ENCODE measurements at regions not wholly inside any gene's neighbourhood (a gene's known extent, or its start where the extent isn't known, plus 50 kb on each side); places are given as distances from the start of the nearest gene placed in this dataset.
A peak's percentile ranks its signal among the peaks of the same experiment; 100 is the strongest.
"Not testable (repeated sequence)": the region's sequence is repeated elsewhere in the genome, so short reads cannot be mapped to it uniquely, and the experiment has no call there.

DNA sequence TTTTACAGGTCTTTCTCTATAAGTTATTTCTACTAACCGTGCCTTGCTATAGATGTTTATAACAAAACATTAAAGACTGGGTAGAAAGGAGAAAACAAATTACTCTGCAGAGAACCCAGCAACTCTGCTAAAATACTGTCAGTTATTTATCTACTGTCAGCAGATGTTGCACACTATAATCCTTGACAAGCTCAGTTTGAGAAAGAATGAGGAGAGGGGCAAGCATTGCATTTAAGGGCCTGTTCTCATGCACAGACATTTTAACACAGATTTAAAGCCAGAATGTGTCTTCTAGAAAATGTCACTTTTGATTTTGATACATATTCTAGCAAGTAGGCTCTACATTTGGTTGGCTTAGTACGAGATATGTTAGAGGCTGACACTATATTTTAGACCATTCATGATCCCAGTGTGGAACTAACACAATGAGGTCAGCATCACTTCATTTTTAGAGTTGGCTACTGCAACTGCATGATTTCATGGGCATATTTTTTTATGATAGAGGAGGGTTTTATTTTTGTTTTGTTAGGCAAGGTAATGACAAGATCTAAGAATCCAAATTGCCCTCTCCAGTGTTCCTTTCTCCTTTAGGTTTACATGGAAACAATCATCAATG is 516.4 kb downstream of the ZEB2 start:
- DNase-seq = no peak

DNA sequence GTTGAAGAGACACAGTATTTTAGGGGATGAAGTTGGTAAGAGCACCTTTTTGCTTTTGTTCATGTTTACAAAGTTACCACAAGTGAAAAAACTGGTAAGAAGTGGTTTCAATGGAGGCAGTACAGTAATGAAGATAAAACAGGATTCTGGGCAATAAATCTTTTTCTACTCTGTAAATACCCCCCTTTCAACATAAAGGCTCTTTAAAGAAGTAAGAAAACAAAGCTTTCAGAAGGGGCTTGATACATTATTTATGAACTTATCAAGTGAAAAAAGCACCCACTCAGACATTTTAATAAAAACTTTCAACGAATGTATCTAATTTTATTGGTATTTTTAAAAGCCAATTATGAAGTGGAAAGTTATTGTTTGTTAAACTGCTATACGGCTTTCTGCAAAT is 522.9 kb downstream of the ZEB2 start:
- DNase-seq = no peak

DNA sequence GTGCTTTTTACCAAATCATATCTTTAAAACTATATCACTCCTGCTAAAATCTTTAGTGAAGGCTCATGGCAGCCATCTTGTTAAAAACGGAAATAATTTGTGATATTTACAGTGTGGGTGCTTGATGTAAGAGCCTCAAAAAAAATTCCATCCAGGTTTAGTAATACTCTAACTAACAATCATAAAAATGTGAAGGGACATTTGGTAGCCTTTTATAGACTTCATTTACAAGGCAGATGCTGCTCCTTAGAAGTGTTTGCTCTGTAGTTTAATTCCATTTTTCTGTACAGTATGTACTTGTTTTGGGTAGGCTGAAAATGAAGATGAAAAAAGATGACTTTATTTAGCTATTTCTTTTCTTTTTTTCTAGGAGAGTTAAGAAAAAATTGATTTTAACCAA is 525.0 kb downstream of the ZEB2 start:
- DNase-seq = no peak

DNA sequence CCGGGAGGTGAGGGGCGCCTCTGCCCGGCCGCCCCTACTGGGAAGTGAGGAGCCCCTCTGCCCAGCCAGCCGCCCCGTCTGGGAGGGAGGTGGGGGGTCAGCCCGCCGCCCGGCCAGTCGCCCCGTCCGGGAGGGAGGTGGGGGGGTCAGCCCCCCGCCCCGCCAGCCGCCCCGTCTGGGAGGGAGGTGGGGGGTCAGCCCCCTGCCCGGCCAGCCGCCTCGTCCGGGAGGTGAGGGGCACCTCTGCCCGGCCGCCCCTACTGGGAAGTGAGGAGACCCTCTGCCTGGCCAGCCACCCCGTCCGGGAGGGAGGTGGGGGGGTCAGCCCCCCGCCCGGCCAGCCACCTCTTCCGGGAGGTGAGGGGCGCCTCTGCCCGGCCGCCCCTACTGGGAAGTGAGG is 528.3 kb downstream of the ZEB2 start:
- not testable (repeated sequence) for DNase-seq

DNA sequence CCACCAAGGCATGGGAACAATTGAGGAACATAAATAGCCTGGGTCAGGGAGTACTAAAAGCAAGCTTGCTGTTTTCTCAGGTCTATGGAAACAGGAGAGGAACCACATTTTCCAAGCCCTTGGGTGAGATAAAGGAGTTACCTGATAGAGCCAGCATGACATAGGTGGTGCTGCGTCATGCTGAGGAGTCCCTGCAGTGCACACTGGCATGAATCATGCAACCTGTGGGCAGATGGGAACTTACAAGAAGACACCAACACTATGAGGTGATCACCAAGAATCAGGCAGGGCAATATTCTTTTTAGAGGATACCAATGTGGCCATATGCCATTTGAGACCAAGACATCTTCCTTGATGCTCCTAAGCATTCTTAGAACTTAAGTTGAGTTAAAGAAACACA is 531.8 kb downstream of the ZEB2 start:
- DNase-seq = no peak

GRCh38 chr2:143981428-143981827 is 538.5 kb downstream of the ZEB2 start:
- DNase-seq = no peak

GRCh38 chr2:143977356-143977755 is 542.6 kb downstream of the ZEB2 start:
- DNase-seq = no peak

- DNase-seq = no peak
Observed at GRCh38 chr2:143975216-143975615, 544.7 kb downstream of the ZEB2 start.

DNA sequence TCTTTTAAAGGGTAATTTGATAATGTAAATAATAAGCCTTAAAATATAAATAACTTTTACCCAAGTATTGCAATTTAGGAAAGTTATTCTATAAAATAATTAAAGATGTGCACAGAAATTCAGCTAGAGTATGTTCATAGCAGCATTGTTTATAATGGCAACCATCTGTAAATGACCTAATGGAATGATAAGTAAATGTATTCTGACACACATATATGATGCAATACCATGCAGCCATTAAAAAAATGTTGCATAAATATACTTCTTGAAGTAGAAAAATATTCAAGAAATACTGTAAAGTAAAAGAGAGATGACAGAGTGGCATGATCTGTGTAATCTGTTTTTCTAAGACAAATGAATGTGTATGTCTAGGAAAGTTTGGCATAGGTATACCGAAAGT is 545.7 kb downstream of the ZEB2 start:
- no peak for DNase-seq

DNA sequence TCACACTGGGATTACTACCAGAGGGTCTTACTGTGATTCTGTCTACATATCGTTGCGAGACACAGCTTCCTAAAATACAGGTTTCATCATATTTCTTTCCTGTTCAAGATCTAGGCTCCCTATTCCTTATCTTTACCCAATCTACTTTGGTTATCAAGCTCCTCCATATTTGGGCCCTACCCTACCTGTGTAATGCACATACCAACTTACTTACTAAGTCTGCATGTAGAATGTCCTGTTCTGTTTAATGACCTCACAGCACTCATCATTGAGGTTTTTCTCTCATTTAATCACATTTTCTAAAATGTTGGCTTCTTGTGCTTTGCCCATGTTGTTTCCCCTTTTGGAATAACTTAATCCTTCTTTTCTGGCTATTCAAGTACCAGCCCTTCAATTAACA is 551.1 kb downstream of the ZEB2 start:
- DNase-seq = no peak

DNA sequence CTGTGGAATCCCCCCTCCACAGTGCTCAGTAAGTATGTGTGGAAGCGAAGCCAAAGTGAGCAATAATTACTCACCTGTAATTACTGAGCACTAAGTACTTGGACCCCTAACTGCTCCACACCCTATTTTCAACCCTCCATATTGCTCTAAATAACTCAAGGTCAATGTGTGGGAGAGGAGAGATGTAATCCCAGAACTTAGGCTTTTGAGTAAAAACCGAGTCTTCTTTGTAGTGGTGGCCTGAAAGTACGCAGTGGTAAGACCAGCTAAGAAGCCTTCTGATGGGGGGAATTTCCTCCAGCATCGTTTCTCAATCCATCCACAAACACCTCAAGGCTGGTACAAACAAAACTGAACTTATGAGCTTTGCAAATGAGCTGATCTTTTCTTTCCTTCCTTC is 551.6 kb downstream of the ZEB2 start:
- no peak for DNase-seq

DNA sequence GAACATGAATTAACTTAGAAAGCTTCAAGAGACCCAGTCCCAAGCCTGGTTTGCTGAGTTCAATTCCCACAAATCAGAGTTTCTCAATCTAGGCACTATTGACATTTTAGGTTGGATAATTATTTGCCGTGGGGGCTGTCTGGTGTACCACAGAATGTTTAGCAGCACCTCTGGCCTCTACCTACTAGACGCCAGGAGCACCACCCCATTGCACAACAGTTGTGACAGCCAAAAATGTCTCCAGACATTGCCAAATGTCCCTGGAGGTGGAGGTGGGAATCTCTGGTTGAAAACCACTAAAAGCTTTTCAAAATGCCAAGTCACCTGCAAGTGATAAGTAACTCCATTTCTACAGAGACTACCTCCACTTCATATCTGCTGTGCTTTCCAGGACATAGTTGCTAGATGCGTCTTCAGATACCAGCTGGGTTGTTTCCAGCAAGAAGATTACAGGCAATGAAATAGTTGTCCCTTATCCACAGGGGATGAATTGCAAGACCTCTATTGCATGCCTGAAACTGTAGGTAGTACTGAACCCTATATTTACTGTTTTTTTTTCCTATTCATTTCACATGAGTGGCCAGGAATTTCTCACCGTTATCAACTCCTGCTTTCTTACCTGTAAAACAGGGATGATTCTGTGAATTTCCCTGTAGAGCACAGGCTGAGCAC is 554.3 kb downstream of the ZEB2 start:
- DNase-seq = no peak

DNA sequence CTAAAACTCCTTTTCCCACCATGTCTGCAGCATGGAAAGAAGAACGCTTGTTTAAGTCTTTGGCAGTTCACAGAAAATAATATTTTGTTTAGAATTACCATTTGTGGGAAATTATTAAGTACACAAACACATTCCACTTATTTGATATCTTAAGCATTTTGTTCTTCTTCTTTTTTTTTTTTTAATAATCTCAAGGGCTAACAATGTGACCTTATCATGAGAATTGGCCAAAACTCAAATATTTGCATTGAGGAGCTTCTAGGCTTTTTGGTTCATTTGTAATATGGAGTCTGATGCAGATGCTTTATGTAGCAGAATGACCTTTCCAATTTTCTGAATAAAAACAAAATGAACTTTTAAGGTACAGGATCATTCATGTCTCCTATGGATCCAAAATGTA is 555.0 kb downstream of the ZEB2 start:
- no peak for DNase-seq

GRCh38 chr2:143960177-143960576 is 559.7 kb downstream of the ZEB2 start:
- peak in 1 of 5 experiments; percentile 24 for DNase-seq

GRCh38 chr2:143957321-143957720 is 562.6 kb downstream of the ZEB2 start:
- no peak for DNase-seq

- DNase-seq = no peak
Observed at GRCh38 chr2:143955401-143956065, 564.4 kb downstream of the ZEB2 start.

DNA sequence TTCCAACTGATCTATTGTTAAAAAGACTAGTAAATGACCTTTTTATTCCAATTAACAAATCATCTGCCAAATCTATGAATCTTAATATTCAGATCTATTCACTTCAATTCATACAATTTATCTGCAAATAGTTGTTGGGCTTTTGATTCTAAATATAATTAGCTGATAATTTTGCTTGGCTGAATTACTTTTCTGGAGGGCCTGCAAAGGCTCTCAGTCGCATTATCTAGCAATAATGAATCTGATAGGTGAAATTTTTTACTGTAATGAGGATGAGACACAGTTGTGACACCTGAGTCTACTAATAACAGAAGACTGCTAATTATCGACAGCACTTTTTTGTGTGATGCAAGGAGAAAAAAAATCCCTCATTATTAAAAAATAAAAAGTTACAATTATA is 565.1 kb downstream of the ZEB2 start:
- no peak for DNase-seq

DNA sequence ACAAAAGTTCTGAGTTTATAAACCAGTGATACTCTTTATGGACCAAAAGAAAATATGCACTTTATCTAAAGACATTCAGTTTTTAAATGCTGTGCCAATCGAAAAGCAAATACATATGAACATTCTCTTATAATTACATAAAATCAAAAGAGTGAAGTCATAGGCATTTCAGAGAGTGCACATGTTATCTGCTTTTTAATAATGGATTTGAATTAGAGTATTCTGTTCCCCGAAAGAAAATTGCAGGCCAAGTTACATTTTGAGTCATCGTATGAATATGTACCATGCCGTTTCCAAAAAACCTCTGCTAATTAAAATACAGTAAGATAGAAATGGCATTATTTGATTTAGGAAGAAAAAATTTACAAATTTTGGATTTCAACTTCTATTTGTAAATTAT is 565.7 kb downstream of the ZEB2 start:
- DNase-seq = no peak

GRCh38 chr2:143953451-143954030 is 566.4 kb downstream of the ZEB2 start:
- no peak for DNase-seq

DNA sequence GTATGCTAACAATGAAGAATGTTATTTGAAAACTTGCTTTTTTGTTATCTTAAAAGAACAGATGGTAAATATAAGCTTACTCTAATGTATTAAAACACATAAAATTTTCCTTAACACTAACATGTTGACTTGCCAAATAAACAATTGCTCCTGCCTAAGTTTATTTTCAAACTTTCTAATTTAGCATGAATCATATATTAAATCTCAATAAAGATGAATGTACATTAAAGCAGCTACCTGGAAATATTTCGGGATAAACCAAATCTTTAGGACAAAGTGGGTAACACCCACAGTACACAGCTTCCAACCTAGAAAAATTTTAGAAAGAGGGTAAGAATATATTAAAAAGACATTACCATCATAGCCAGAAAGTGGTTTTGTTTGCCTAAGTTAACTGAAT is 567.4 kb downstream of the ZEB2 start:
- DNase-seq = no peak

DNA sequence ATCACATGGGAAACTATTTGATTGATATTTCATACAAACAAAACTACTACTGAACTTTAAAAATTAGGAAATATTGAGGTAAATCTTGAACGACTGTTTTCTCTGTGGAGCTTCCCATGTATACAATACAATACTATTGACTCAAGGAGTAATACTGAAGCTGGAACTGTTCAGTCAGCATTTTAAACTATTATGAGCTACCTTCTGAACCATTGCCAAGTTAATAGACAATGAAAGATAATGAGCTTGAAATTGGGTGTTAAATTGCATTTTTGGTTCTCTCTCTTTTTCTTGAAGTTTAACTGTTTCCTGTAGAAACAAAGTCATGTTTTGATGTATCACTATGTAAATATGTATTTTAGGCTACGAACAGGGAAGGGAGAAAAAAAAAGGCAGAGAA is 569.2 kb downstream of the ZEB2 start:
- DNase-seq = no peak

DNA sequence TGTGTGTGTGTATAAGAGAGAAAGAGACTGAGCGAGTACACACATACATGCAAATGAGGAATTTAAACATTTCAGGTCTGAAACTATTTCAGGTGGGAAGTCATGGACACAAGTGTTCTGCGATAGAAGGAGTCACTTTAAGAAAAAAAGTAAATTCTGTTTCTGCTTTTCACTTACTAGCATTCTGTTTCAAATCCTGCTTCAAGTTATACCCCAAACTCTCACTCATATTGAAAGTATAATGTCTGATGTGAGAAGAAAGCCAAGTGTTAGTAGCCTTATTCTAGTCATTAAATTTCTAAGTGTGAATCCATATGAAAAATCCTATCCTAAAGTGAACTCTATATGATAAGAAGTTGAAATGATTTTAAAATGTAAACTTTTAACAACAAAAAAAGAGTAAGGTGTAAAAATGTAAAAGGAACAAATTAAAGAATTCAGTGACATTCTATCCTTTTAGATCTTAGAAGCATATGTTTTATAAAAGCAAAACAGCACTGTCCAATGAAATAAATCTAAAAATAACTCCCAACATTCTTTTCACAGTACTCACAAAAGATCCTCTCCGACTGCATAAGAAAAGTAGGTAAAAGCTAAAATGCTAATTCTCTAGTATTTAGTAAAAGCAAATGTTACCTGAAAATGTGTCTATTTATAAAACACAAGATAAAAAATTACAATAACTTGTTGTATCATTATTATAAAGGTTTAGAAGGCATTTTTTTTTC is 570.6 kb downstream of the ZEB2 start:
- DNase-seq = peak in 1 of 5 experiments; percentile 39

- no peak for DNase-seq
Observed at GRCh38 chr2:143948710-143949109, 571.2 kb downstream of the ZEB2 start.

Measured in T-helper 2 cell (primary cell).